Testis (tissue), 2 donors: ENCODE measurements at regions not wholly inside any gene's neighbourhood (a gene's known extent, or its start where the extent isn't known, plus 50 kb on each side); places are given as distances from the start of the nearest gene placed in this dataset.

Experiments used
- DNase-seq: peaks from one replicate; pipeline ENCODE4 v3.0.0-alpha.2; 2019
- H3K27ac ChIP-seq, 2 donors: fragments of 200-600 bp; sonication (generic); one replicate each; pipeline ENCODE4 v1.5.1; 2019
- H3K27me3 ChIP-seq: fragments of 200-600 bp; sonication (generic); one replicate; pipeline ENCODE4 v1.5.1; 2019
- H3K36me3 ChIP-seq: fragments of 200-600 bp; sonication (generic); one replicate; pipeline ENCODE4 v1.5.1; 2017; ENCODE audit warnings: low read depth; ENCODE audit errors: missing control alignments
- H3K4me1 ChIP-seq: fragments of 200-600 bp; sonication (generic); one replicate; pipeline ENCODE4 v1.5.1; 2019
- H3K4me3 ChIP-seq, 2 donors: fragments of 200-600 bp; sonication (generic); one replicate each; pipeline ENCODE4 v1.5.1; 2017 to 2019
- H3K9me3 ChIP-seq: fragments of 200-600 bp; sonication (generic); one replicate; pipeline ENCODE4 v1.5.1; 2017
- POLR2A ChIP-seq: fragments of 450-650 bp; IDR thresholded peaks from one replicate; pipeline ENCODE4 v1.6.1; 2017; ENCODE audit warnings: antibody characterized with exemption, mild to moderate bottlenecking, moderate library complexity
- WGBS, 2 donors: methylation state at CpG; one replicate each; pipeline ENCODE4 v1.1.5; 2018; 5-methylcytosine and 5-hydroxymethylcytosine counted together
- intact Hi-C: fragments of 100-400 bp; cut with DNase I; formaldehyde crosslinking; loops from one replicate; pipeline ENCODE4 v1.15.1; 2023; ENCODE audit warnings: low total_unique reads
- TF ChIP-seq, protein P1 (sequence below), 3 experiments: fragments of 450-650 bp in 2 of 3; fragments of 200-600 bp in 1 of 3; sonication (generic) in 1 of 3; IDR thresholded peaks; one replicate each; pipeline ENCODE4 v1.5.1; 2016 to 2019; ENCODE audit warnings: antibody characterized with exemption in 3 of 3, mild to moderate bottlenecking in 2 of 3, moderate library complexity in 1 of 3

GRCh38 chr7:119957335-119957734 is 315.6 kb upstream of the KCND2 start:
- H3K36me3 ChIP-seq, result no peaks in the 10 kb centered on the region
- H3K4me3 ChIP-seq, result no peak overlapping the region
- no peak overlapping the region for H3K27ac ChIP-seq
- TF ChIP-seq, protein P1, sequence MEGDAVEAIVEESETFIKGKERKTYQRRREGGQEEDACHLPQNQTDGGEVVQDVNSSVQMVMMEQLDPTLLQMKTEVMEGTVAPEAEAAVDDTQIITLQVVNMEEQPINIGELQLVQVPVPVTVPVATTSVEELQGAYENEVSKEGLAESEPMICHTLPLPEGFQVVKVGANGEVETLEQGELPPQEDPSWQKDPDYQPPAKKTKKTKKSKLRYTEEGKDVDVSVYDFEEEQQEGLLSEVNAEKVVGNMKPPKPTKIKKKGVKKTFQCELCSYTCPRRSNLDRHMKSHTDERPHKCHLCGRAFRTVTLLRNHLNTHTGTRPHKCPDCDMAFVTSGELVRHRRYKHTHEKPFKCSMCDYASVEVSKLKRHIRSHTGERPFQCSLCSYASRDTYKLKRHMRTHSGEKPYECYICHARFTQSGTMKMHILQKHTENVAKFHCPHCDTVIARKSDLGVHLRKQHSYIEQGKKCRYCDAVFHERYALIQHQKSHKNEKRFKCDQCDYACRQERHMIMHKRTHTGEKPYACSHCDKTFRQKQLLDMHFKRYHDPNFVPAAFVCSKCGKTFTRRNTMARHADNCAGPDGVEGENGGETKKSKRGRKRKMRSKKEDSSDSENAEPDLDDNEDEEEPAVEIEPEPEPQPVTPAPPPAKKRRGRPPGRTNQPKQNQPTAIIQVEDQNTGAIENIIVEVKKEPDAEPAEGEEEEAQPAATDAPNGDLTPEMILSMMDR (IDR thresholded peaks at IDR 0.05), result no peak
- no peak for TF ChIP-seq POLR2A
- no peaks in the 10 kb centered on the region for H3K4me1 ChIP-seq
- H3K9me3 ChIP-seq, result no peaks in the 10 kb centered on the region
- no peaks in the 10 kb centered on the region for H3K27me3 ChIP-seq
- no peak for DNase-seq
- intact Hi-C loops, result no loop called here

DNA sequence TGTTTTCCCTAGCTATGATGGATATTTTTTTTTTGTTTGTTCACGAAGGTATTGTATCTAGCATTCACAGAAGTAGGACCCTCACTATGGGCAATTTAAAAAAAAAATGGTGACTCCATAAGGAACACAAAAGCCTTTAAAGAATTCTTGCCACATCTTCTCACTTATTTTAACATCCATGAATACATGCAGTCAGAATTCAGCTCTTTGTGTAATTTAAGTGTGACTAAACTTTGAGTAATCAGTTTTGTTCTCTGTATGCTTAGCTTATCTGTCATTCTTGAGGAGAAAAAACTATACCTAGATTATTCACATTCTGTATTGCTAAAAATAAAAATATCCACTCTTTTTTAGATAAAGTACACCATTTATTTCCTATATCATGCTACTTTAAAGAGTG is 313.2 kb upstream of the KCND2 start:
- Histone ChIP-seq H3K27ac (no peak overlapping the region), H3K4me1 (no peaks in the 10 kb centered on the region), H3K36me3 (no peaks in the 10 kb centered on the region), H3K27me3 (no peaks in the 10 kb centered on the region), H3K4me3 (no peak overlapping the region), H3K9me3 (no peaks in the 10 kb centered on the region)
- no peak for DNase-seq
- 91 to 95% methylated on average over 1 of the region's 1 CpG for WGBS, 2 donors
- intact Hi-C loops, result no loop called here
- TF ChIP-seq, protein P1 (IDR thresholded peaks at IDR 0.05), result no peak
- TF ChIP-seq POLR2A, result no peak

DNA sequence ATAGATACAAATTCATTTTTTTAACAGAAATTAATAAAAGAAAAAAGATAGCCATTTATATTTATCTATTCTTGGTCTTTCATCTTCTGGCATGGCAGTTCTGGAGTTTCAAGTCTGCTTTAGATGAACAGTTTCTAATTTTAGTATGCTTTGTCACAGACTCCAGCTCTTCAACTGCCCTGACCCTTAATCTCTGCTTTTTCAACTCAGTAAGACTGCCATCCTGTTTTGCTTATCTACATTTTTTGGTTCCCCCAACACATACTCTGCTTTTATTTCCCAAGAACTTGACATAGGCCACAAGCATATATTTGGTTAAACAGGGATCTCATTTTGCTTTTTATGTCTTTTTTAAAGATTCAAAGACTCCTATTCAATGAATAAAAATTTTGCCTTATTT is 309.3 kb upstream of the KCND2 start:
- Histone ChIP-seq H3K36me3 (no peaks in the 10 kb centered on the region), H3K27ac (no peak overlapping the region), H3K4me1 (no peaks in the 10 kb centered on the region), H3K27me3 (no peaks in the 10 kb centered on the region), H3K4me3 (no peak overlapping the region), H3K9me3 (no peaks in the 10 kb centered on the region)
- no peak for DNase-seq
- TF ChIP-seq, protein P1 (IDR thresholded peaks at IDR 0.05), result no peak
- intact Hi-C loops, result no loop called here

DNA sequence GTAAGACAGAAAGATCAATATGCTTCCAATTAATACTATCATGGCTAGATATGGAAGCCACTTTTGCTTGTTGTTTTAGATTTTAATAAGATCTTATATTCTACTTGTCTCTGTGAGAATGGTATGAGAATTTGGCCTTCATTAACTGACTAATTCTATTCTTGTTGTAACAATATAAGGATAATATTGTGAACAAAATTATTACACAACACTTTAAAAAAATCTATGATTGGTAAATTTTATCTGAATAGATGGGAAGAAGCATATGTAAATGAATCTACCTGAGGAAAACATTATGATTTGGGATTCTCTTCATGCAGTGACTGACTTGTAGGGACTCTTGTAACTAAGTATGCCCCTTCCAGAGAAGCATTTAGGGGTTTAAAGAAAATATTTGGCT is 308.9 kb upstream of the KCND2 start:
- H3K27me3 ChIP-seq, result no peaks in the 10 kb centered on the region
- no peaks in the 10 kb centered on the region for H3K36me3 ChIP-seq
- intact Hi-C loops, result no loop called here
- H3K4me3 ChIP-seq, result no peak overlapping the region
- TF ChIP-seq, protein P1 (IDR thresholded peaks at IDR 0.05), result no peak
- TF ChIP-seq POLR2A, result no peak
- H3K27ac ChIP-seq, result no peak overlapping the region
- H3K4me1 ChIP-seq, result no peaks in the 10 kb centered on the region
- no peak for DNase-seq
- H3K9me3 ChIP-seq, result no peaks in the 10 kb centered on the region

GRCh38 chr7:119964788-119965542 is 308.0 kb upstream of the KCND2 start:
- no peak for DNase-seq
- no peaks in the 10 kb centered on the region for H3K4me1 ChIP-seq
- H3K27ac ChIP-seq, result no peak overlapping the region
- H3K9me3 ChIP-seq, result no peaks in the 10 kb centered on the region
- no peak overlapping the region for H3K4me3 ChIP-seq
- WGBS, 2 donors, result 57 to 76% methylated on average over 1 of the region's 1 CpG
- H3K36me3 ChIP-seq, result no peaks in the 10 kb centered on the region
- TF ChIP-seq, protein P1 (IDR thresholded peaks at IDR 0.05), result no peak
- no peak for TF ChIP-seq POLR2A
- H3K27me3 ChIP-seq, result no peaks in the 10 kb centered on the region
- intact Hi-C loops, result no loop called here
